Fibroblast of skin of left quadriceps (primary cell): ENCODE measurements at regions not wholly inside any gene's neighbourhood (a gene's known extent, or its start where the extent isn't known, plus 50 kb on each side); places are given as distances from the start of the nearest gene placed in this dataset.

Experiments used
- DNase-seq, 2 experiments: peaks; one replicate each; pipeline ENCODE4 v3.0.0-alpha.2; 2013; ENCODE audit warnings: low read depth in 2 of 2

DNA sequence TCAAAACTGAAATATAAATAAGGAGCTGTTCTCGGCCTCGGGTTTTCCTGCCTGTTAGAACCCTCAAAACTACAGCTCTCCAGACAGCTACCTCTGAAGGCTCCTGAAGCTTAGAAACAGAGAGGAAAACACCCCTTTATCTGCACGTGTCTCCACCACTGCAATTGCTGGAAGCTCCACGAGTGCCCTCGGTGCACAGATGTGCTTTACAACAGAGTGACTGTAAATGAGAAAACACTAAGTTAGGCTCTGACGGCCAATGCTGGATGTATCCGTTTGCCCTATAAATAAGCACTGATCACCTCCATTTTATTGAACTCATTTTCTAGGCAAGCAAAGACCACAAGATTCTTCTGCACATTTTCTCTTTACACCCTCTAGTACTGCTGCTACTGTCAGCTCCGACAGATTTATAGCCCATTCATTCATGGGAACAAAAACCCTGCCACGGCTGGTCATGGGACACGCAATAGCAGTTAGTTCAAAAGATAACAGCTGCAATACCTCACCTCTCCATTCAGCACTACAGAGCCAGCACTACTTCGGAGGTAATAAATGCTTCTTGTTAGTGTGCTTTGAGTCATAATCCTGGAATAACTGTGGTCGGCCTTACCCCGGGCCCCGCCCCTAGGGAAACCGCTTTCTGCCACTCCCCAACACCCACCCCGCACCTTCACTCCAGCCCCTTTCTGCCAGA, 241.1 kb upstream of the ZNF507 start:
- DNase-seq: no peak

DNA sequence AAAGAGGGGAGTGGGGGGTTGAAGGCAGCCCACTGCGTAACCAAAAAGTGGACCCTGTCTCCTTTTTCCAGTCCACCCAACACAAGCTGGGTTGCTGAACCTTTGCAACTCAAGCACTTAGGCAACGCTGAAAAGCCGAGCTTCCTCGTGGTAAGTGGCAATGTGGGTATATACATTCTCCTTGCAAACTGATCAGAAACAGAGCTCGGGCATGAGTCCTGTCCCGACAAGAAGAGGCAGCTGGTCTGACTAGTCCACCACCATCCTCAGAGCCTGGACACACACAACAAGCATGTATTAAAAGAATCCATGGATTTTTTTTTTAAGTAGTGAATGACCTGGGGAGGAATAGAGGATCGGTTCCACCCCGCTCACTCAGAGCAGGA, 240.6 kb upstream of the ZNF507 start:
- DNase-seq: no peak

DNA sequence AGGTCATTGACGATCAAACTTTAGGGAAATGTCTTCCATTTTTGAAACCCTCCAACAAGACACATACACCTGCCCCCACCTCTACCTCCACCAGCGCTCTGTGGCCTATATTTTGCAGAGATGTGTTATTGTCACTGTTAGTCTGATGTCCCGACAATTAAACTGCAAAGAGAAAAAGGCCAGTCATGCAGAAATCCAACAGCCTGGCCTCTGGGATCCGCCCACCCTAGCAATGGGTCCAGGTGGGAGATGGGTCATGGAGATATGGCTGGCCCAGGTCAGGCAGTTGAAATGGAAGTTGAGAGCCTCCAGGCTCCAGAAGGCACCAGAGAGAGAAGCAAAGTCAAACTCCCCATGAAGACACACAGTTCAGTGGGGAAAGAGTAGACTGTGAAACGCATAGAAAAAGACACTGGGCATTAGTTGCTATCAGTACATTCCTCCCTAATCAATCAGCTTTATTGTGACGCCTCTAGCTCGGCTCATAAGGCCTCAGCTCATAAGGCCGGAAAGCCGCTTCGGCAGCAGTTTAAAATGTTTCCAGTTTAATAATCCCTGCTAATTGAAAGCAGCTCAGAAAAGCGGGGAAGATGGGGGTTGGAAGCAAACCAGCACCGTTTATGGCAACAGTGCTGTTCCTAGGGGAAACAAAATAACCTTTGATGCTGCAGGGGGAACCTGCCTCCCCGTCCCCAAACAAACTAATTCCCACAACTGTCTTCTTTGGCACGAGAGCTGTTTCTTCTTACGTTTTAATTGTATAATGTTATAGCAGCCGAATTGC, 239.7 kb upstream of the ZNF507 start:
- no peak for DNase-seq

DNA sequence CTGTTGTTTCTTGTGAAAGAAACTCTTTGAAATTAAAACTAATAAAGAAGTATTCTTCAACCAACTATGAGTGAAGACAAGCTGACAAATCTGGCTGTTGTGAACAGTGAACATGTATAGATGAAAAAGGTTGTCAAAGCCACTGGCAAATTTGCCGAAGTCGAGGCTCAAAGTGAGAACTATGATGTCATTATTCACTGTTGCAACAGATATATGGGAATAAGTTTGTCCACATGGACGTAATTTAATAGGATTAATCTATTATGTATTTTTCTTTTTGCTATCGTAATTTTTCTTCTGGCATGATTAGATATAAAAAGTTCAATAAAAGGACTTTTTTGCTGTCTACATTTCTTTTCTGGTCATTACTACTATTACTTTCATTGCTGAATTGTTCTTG, 223.2 kb upstream of the ZNF507 start:
- DNase-seq: no peak

DNA sequence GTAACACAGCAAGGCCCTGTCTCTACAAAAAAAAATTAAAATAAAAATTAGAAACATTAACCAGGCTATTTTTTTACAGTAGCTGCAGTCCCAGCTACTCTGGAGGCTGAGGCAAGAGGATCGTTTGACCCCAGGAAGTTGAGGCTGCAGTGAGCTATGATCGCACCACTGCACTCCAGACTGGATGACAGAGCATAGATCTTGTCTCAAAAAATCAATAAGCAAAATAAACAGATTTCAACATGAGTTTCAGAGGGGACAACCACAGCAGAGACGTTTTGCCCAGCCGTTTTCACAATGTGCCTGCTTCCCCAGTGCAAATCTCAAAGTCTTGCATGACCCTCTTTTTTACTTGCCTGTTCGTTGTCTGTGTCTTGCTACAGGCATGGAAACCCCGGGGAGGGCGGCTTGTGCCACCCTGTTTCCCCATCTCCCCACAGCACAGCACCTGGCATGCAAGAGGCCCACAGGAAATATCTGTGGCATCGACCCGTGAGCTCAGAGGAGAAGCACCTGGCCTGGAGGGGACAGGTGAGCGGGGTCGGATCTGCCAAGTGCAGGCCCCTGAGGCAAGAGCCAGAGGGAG, 222.0 kb upstream of the ZNF507 start:
- no peak for DNase-seq

DNA sequence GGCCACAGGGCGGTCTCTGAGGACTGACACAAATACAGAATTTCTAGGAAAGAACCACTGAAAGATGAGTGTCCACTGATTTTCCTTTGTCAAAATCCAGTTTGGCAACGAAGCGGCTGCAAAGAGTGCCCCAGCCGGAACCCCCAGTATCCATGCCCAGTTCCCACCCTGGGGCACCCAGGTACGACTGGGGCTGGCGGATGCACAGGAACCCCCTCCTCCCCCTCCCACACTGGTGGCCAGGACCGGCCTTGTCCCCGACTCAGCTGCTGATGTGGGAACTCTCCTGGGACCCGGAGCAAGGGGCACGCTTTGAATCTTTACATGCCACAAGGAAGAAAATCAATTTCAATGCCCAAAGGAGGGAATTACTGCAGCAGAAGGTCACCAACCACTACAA, 220.8 kb upstream of the ZNF507 start:
- no peak for DNase-seq

DNA sequence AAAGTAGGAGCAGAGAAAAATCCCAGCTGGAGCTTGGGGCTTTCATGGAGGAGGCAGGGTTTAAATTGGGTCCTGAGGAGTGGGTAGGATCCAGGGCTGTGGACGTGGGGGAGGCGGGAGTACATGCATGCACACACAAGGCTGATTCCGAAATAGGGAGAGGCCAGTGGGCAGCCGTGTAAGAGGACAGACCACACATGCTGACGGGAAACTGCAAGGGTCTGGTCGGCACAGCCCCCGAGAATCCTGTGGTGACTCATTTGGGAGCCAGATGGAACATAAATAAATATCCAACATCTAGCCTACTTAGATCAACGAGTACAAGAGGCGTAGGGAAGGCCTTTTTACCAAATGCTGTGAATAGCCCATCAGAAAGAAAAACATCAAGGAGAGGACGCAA, 216.3 kb upstream of the ZNF507 start:
- DNase-seq: no peak

DNA sequence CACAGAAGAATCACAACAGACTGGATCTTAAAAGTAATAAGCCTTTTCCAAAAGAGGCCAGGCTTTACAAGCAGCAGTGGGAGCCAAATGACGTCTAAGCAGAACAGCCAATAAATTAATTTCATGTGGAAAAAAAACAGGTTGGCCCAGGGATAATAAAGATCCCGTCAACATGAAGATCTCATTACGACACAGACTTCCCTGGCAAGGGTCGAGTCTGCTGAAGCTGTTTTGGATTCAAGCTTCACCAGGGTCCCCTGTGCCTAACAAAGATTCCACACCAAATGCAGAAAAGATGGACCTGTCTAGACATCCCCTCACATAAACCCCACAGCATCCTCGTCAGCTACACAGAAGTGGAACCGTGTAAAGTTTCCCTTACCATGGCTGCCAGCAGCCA, 215.1 kb upstream of the ZNF507 start:
- no peak for DNase-seq

DNA sequence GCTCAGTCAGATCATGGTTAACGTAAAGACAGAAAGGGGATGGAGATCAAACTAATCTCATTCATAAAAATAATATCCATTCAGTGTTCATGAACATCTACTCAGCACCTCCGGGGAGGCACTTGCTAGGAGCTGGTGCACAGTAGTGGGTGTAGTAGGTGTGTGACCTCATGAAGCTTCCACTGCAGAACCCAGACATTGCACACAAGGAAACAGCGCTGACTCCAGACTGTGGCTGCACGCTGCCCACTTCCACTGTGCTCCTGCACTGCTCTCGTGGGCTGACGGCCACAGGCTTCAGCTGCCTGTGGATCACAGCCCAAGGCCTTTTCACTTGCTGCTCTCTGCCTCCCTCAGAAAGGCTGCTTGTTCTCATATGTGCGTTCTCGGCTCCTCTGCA, 214.4 kb upstream of the ZNF507 start:
- no peak for DNase-seq

DNA sequence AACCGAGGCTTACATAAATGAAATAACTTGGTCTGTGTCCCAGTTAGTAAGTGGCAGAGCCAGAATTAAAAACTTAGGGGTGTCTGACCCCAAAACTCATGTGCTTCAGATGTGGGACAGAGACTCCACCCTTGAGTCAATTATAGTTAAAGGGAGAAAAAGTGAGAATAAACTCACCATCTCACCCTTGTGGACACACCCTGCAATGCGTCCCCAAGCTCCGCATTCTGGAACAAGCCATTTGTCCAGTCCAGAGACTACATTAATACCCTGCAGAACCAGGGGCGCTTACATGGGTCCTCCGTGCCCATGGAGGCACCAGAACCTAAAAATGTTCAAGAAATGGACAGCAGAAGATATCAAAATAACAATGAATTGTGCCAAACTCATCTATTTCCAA, 207.0 kb upstream of the ZNF507 start:
- no peak for DNase-seq

DNA sequence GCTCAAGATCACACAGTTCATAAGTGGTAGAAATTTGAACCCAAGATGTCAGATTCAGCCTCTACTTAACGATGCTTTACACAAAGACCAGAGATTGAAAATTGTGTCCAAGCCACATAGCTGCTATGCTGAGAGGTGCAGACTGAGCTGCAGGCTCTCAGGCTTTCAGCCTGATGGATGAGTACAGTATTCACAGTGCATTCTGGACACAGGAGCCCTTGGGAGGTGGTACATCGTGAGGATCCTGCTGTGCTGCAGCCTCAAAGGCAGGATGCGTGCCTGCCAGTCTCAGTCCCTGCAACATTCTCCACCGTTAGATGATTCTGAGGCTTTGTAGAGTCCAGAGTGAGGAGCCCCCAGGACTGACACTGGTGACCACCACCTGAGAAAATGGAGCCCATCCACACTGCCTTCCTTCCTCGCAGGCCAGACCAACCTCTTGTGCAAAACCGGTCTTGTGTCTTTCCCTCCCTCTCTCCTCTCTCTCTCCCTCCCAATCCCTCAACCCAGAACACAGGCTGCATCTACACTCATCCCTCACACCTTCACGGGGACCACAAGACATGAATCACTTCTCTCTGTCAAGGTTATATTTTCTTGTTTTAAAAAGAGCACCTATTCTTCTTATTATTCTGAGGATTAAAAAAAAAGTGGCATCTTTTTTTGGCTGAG, 203.4 kb upstream of the ZNF507 start:
- DNase-seq: no peak

DNA sequence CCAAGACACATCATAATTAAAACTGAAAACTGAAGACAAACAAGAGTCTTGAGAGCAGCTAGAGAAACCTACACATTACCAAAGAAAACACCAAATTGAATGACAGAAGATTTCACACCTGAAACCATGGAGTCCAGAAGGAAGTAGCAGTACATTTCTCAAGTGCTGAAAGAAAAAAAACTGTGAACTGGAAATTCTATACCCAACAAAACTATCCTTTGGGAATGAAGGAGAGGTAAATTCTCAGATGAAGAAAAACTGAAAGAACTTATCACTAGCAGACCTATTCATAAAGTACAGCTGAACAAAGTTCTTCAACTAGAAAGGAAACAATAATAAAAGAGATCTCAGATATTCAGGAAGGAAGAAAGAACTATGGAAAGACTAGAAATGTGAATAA, 198.7 kb upstream of the ZNF507 start:
- DNase-seq: no peak

DNA sequence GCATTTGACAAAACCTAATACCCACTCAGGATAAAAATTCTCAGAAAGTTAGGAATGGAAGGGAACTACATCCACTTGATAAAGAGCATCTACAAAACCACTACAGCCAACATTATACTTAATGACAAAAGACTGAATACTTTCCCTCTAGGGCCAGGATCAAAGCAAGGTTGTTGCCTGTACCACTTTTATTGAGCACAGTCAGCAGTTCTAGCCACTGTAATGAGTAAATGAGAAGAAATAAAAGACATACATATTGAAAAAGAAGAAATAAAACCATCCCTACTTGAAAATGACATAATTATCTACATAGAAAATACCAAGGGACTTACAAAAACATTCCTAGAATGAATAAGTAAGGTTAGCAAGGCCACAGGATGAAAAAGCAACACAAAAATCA, 194.8 kb upstream of the ZNF507 start:
- no peak for DNase-seq

DNA sequence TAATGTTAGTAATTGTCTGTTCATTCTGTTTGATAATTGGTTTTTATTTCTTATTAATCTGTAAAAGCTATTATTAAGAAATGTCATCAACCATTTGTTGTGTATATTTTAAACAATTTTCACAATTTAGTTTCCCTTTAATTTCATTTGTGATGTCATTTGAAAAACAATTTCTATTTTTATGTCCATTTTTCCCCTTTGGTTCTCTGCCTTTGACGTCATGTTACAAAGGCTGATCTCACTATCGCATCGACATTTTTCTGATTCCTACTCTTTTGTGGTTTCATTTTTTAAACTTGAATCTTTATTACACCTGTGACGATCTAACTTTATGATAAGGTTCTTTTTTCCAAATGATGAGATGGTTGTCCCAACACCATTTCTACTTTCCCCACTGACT, 191.0 kb upstream of the ZNF507 start:
- DNase-seq: no peak

DNA sequence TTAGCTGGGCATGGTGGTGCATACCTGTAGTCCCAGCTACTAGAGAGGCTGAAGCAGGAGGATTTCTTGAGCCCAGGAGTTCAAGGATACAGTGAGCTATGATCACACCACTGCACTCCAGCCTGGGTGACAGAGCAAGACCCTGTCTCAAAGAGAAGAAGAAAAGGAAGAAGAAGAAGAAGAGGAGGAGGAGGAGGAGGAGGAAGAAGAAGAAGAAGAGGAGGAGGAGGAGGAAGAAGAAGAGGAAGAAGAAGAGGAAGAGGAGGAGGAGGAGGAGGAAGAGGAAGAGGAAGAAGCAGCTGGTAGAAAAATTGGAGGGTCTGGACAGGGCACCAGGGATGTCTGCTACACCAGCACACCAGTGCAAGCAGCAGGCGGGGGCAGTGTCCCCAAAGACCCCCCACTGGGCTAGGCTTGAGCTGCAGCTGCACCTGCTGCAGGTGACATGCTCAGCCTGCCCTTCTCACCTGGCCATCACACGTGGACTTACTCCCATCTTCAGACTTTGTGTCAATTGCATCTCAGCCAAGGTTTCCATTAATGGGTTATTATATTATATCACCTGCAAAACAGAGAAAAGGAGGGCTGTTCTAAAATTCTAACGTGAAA, 180.9 kb upstream of the ZNF507 start:
- no peak for DNase-seq

DNA sequence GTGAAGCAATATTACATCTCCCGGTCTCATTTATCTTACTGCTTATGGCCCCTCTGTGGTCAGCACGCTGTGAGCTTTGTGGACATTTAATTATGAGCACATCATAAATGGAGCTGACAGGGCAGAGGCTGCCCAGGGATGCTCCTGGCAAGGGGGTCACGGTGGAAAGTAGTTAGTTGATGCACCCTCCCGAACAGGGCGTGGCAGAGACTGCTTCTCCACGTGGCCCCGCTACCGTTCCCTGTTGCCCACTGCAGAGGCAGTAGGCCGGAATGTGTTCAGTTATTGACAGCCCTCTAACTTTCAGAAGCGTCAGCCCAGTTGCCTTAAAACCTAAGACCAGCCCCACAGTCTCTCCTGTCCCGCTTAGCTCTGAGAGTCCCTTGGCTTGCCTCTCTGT, 180.3 kb upstream of the ZNF507 start:
- DNase-seq: no peak

DNA sequence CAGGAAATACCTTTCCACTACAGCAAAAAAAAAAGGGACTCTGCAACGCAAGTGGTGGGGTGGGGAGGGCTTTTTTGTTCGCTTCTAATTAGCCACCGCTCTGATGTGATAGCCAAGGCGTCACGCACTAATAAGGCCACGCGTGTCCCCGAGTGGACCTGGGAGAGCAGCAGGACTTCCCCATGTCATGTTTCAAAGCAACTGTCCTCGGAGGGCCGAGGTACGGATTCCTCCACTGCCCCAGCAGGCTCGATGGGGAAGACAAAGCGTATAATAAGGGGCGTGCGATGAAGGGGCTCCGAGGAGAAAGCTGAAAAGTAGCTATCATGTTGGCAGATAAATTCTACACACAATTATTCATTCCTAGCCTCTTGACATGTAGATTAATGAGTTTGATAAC, 179.7 kb upstream of the ZNF507 start:
- DNase-seq: no peak

DNA sequence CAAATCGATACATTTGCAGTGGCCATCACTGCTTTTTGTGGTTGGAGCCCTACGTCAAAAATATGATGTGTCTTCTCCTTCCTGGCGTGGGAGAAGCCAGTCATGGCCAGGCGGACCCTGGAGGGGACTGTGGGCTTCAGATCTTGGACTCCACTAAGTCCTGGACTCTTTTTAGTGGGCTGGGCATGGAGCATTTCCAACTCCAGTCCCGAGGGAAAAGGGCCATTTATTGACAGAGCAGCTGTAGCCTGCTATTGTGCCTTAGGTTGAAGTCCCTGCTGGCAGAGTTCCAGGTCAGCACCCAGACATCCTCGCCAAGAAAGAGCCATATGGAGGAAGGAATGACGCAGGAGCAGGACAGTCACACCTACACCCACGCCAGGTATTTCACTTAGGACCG, 179.2 kb upstream of the ZNF507 start:
- no peak for DNase-seq

DNA sequence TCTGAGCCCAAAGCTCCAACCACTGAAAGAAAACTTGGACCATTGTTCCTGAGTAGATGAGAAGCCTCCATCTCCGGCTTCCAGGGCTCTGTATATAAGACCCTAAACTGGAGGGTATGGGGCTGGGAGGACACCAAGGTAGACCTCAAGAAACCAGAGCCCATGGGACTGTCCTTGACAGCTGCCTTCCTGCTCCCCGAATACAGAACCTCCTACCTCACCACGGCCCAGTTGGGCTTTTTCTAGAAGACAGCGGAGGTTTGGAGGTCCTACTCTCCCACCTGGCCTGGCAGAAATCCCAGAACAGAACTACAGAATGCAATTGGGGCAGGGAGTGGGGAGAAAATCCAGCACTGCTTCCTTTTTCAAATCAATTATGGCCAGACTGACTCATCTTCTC, 177.3 kb upstream of the ZNF507 start:
- DNase-seq: no peak

DNA sequence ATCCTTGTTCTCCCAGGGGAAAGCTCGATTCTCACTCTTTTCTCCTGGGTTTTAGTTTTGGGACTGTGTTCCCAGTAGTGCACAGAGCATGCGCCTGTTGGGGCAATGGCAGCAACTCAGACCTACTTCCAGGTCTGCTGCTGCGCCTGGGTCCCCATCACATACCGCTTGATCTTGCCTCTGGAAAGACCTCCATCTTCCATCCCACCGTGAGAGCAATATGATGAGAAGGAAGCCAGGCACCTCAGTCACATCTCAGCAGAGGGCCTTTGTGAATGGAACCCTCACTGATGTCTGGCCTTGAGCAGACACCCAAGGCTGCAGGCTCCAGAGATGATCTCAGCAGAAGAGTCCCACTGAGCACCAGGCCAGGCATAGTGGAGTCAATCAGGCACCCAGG, 176.8 kb upstream of the ZNF507 start:
- DNase-seq: no peak

DNA sequence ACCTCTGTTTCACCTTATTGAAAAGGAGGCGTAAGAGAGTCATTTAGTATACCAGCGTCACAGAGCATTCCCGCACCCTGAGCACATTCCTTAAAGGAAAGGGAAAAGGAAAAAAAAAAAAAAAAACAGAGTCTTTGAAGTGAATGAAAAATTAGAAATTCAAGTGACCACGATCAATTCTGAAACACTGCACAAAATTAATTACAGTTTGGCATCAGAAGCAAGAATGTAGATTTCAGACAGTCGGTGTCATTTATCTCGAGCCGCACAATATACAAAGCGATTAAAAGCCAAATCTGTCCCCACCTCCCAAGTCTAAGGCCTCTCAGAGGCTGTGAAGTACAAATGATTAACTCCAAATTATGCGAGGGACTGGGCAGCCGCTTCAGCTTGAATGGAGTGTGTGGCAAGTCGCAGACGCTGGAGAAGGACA, 173.7 kb upstream of the ZNF507 start:
- DNase-seq: no peak

DNA sequence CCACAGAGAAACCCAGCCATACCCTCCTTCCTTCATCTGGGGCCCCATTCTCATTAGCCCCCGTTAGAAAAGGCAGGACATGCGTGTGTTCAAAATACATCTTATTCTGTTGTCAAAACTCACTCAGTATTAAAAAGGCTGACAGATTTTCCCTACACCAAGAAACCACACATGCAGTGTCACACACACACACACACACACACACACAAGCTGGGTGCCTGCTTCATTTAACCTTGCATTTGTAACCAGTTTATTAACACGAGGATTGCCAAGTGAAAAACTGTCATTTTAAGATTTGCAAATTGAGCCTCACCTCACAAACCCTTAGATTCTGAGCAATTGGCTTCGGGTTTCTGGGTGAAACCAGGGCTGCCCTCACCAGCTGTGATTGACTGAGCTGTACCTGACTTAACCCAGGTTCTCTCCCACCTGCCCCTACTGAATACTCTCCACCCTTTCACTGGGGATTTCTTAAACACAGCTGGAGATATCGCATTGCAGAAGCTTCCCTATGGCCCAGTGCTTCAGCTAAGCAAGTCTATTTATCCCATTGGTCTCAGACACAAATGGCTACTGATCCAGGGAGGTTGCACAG, 172.7 kb upstream of the ZNF507 start:
- no peak for DNase-seq
